ENCODE measurements at regions not wholly inside any gene's neighbourhood (a gene's known extent, or its start where the extent isn't known, plus 50 kb on each side); places are given as distances from the start of the nearest gene placed in this dataset.

- FAIRE-seq: no peak
- ChIA-PET CTCF (interaction anchor here (1.2 kb wide), 2 partner anchors 8 to 14 kb away, joined by 3 read pairs; no protein-coding TSS in a partner anchor), POLR2A (interaction anchor here (0.6 kb wide), 1 partner anchor 594 kb away, joined by 5 read pairs; no protein-coding TSS in a partner anchor)
- TF ChIP-seq RFX5 (IDR thresholded peaks at IDR 0.05): no peak
- TF ChIP-seq RCOR1 (IDR thresholded peaks at IDR 0.05; ENCODE audit: low read depth, low read length): no peak
- no peak for TF ChIP-seq FOSL2 (IDR thresholded peaks at IDR 0.05)
- TF ChIP-seq FOSL2 (CRISPR knock-in tag; IDR thresholded peaks at IDR 0.05): no peak
- TF ChIP-seq EHF (CRISPR knock-in tag; IDR thresholded peaks at IDR 0.05): no peak
- no peak for TF ChIP-seq EHMT2 (IDR thresholded peaks at IDR 0.05; ENCODE audit: low read depth)
- no peak for TF ChIP-seq RARB (CRISPR knock-in tag; IDR thresholded peaks at IDR 0.05)
- no peak for TF ChIP-seq POLR2A (IDR thresholded peaks at IDR 0.05; ENCODE audit: low read length)
- TF ChIP-seq ZC3H11A (IDR thresholded peaks at IDR 0.05): no peak
- no peak for TF ChIP-seq E2F6 (IDR thresholded peaks at IDR 0.05; ENCODE audit: borderline replicate concordance, low read depth)
- no peak for TF ChIP-seq KDM1A (IDR thresholded peaks at IDR 0.05; ENCODE audit: low read depth)
- TF ChIP-seq TP53 (CRISPR knock-in tag; IDR thresholded peaks at IDR 0.05): no peak
- no peak for TF ChIP-seq CBX2 (IDR thresholded peaks at IDR 0.05; ENCODE audit: borderline replicate concordance, low read depth)
- no peak for TF ChIP-seq PHF8 (IDR thresholded peaks at IDR 0.05; ENCODE audit: borderline replicate concordance, low read depth)
- TF ChIP-seq, protein P1, sequence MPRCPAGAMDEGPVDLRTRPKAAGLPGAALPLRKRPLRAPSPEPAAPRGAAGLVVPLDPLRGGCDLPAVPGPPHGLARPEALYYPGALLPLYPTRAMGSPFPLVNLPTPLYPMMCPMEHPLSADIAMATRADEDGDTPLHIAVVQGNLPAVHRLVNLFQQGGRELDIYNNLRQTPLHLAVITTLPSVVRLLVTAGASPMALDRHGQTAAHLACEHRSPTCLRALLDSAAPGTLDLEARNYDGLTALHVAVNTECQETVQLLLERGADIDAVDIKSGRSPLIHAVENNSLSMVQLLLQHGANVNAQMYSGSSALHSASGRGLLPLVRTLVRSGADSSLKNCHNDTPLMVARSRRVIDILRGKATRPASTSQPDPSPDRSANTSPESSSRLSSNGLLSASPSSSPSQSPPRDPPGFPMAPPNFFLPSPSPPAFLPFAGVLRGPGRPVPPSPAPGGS (IDR thresholded peaks at IDR 0.05): no peak
- TF ChIP-seq HOXB5 (CRISPR knock-in tag; IDR thresholded peaks at IDR 0.05): no peak
- TF ChIP-seq JUNB (IDR thresholded peaks at IDR 0.05): no peak
- TF ChIP-seq KDM5A (IDR thresholded peaks at IDR 0.05): no peak
- TF ChIP-seq RAD21 (conservative IDR thresholded peaks at IDR 0.05 in 1 of 2, IDR thresholded peaks at IDR 0.05 in 1 of 2): no peak
- TF ChIP-seq SREBF2 (IDR thresholded peaks at IDR 0.05): no peak
- H3K9me3 ChIP-seq: no peaks in the 10 kb centered on the region
- H3K4me2 ChIP-seq: no peak overlapping the region
- H3K27ac ChIP-seq: peak overlapping the region; percentile 30 to 39; a peak in 3 of 6 replicates
- ATAC-seq: no peak
- H3K4me1 ChIP-seq: peaks cover 14% of the 10 kb centered on the region; the same call in 1 of the 3 replicates
- DNase-seq (ENCODE audit: low read depth in 1 of 2, low spot score in 1 of 2): no peak
- H3K4me3 ChIP-seq: no peak overlapping the region
Measured at GRCh38 chr6:105510746-105511145, 107.9 kb upstream of the PREP start.

GRCh38 chr6:105509506-105510331 lies 106.8 kb upstream of the PREP start:
- ATAC-seq (peak; percentile 66 to 87; a peak in 4 of 6 replicates), DNase-seq (ENCODE audit: low read depth in 1 of 2, low spot score in 1 of 2) (peak in 1 of 2 experiments; percentile 43)

More at GRCh38 chr6:105509506-105510331, 106.8 kb upstream of the PREP start:
- H3K4me3 ChIP-seq: no peak overlapping the region
- 0 out of 3 replicates have a peak overlapping the region, but pooled peaks have one; percentile 8 for H3K4me2 ChIP-seq
- H3K9me3 ChIP-seq: no peaks in the 10 kb centered on the region
- H3K4me1 ChIP-seq: peaks cover 14% of the 10 kb centered on the region; the same call in 1 of the 3 replicates
- ChIA-PET POLR2A (interaction anchor here (0.6 kb wide), 1 partner anchor 595 kb away, joined by 5 read pairs; no protein-coding TSS in a partner anchor), CTCF (interaction anchor here (1.2 kb wide), 1 partner anchor 13 kb away, joined by 3 read pairs; no protein-coding TSS in a partner anchor)
- FAIRE-seq: no peak
- 80% methylated on average over 9 of the region's 9 CpGs for WGBS (ENCODE audit: missing lambda C conversion rate)
- H3K27ac ChIP-seq: peak overlapping the region; percentile 19 to 39; a peak in 2 of 6 replicates
- TF ChIP-seq RAD21 (conservative IDR thresholded peaks at IDR 0.05 in 1 of 2, IDR thresholded peaks at IDR 0.05 in 1 of 2): peak; percentile 32 to 49; a peak in 3 of 5 replicates
- no peak for TF ChIP-seq ZC3H11A (IDR thresholded peaks at IDR 0.05)
- TF ChIP-seq CBX2 (IDR thresholded peaks at IDR 0.05; ENCODE audit: borderline replicate concordance, low read depth): no peak
- TF ChIP-seq KDM1A (IDR thresholded peaks at IDR 0.05; ENCODE audit: low read depth): no peak
- TF ChIP-seq, protein P2, sequence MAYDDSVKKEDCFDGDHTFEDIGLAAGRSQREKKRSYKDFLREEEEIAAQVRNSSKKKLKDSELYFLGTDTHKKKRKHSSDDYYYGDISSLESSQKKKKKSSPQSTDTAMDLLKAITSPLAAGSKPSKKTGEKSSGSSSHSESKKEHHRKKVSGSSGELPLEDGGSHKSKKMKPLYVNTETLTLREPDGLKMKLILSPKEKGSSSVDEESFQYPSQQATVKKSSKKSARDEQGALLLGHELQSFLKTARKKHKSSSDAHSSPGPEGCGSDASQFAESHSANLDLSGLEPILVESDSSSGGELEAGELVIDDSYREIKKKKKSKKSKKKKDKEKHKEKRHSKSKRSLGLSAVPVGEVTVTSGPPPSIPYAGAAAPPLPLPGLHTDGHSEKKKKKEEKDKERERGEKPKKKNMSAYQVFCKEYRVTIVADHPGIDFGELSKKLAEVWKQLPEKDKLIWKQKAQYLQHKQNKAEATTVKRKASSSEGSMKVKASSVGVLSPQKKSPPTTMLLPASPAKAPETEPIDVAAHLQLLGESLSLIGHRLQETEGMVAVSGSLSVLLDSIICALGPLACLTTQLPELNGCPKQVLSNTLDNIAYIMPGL (CRISPR knock-in tag; IDR thresholded peaks at IDR 0.05; ENCODE audit: borderline replicate concordance): no peak
- TF ChIP-seq, protein P3, sequence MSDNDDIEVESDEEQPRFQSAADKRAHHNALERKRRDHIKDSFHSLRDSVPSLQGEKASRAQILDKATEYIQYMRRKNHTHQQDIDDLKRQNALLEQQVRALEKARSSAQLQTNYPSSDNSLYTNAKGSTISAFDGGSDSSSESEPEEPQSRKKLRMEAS (IDR thresholded peaks at IDR 0.05): no peak
- 0 out of 3 replicates have a peak, but pooled peaks have one; percentile 19 for TF ChIP-seq SMC3 (IDR thresholded peaks at IDR 0.05)
- TF ChIP-seq, protein P4, sequence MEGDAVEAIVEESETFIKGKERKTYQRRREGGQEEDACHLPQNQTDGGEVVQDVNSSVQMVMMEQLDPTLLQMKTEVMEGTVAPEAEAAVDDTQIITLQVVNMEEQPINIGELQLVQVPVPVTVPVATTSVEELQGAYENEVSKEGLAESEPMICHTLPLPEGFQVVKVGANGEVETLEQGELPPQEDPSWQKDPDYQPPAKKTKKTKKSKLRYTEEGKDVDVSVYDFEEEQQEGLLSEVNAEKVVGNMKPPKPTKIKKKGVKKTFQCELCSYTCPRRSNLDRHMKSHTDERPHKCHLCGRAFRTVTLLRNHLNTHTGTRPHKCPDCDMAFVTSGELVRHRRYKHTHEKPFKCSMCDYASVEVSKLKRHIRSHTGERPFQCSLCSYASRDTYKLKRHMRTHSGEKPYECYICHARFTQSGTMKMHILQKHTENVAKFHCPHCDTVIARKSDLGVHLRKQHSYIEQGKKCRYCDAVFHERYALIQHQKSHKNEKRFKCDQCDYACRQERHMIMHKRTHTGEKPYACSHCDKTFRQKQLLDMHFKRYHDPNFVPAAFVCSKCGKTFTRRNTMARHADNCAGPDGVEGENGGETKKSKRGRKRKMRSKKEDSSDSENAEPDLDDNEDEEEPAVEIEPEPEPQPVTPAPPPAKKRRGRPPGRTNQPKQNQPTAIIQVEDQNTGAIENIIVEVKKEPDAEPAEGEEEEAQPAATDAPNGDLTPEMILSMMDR (IDR thresholded peaks at IDR 0.05): peak; percentile 16; the same call in 1 of the 3 replicates
- TF ChIP-seq E2F6 (IDR thresholded peaks at IDR 0.05; ENCODE audit: borderline replicate concordance, low read depth): no peak
- TF ChIP-seq HDAC2 (IDR thresholded peaks at IDR 0.05): no peak
- TF ChIP-seq POLR2AphosphoS2 (conservative IDR thresholded peaks at IDR 0.05; ENCODE audit: low read length): no peak
- TF ChIP-seq HOXB13 (CRISPR knock-in tag; IDR thresholded peaks at IDR 0.05; ENCODE audit: low read depth): no peak
